ENCODE measurements at regions not wholly inside any gene's neighbourhood (a gene's known extent, or its start where the extent isn't known, plus 50 kb on each side); places are given as distances from the start of the nearest gene placed in this dataset.

GRCh38 chr20:58596750-58597248 is 54.3 kb upstream of the STX16 start:
- Histone ChIP-seq H3K79me2 (ENCODE audit: control insufficient read depth, insufficient read depth, low read length) (no peaks in the 10 kb centered on the region), H3K4me3 (ENCODE audit: control extremely low read depth in 1 of 5, extremely low read depth in 1 of 5, insufficient read depth in 1 of 5, low read depth in 2 of 5, low read length in 4 of 5) (no peak overlapping the region), H3K27ac (ENCODE audit: low read length in 2 of 2) (no peak overlapping the region), H3K4me1 (ENCODE audit: control insufficient read depth in 2 of 2, insufficient read depth in 2 of 2, low read length in 2 of 2) (no peaks in the 10 kb centered on the region), H3K4me2 (replicated peaks; ENCODE audit: low read depth, low read length, poor library complexity, severe bottlenecking) (no peak overlapping the region), H3K36me3 (replicated peaks in 1 of 2; ENCODE audit: control extremely low read depth in 1 of 2, control insufficient read depth in 1 of 2, extremely low read depth in 1 of 2, insufficient read depth in 2 of 2, low read length in 1 of 2) (no peaks in the 10 kb centered on the region), H4K20me1 (ENCODE audit: control insufficient read depth, insufficient read depth, low read length, poor library complexity, severe bottlenecking) (no peaks in the 10 kb centered on the region), H3K27me3 (replicated peaks in 1 of 4; ENCODE audit: control extremely low read depth in 1 of 4, control insufficient read depth in 3 of 4, insufficient read depth in 4 of 4, low read length in 3 of 4) (peaks cover 0 to 2% (median 0%) of the 10 kb centered on the region in 4 experiments), H3K9ac (ENCODE audit: low read length) (no peak overlapping the region), H2AFZ (ENCODE audit: insufficient read depth, low read depth, low read length, poor library complexity, severe bottlenecking) (no peak overlapping the region), H3K9me3 (ENCODE audit: control extremely low read depth in 1 of 3, control insufficient read depth in 2 of 3, insufficient read depth in 1 of 3, low read length in 2 of 3) (peaks cover 0 to 5% (median 0%) of the 10 kb centered on the region in 3 donors)
- DNase-seq: no peak
- Mint-ChIP-seq H3K27me3 (peaks cover 14% of the 10 kb centered on the region), H3K9me3 (ENCODE audit: insufficient read depth) (no peaks in the 10 kb centered on the region), H3K4me1 (no peaks in the 10 kb centered on the region), H3K4me3 (no peak overlapping the region), H3K27ac (no peak overlapping the region)
- intact Hi-C loops (cut with micrococcal nuclease): no loop called here
- ATAC-seq (ENCODE audit: low read depth): no peak
- ChIA-PET CTCF (no interaction called here), POLR2A (no interaction called here)
- WGBS (ENCODE audit: insufficient coverage): 82% methylated on average over 16 of the region's 16 CpGs
- TF ChIP-seq CTCF (IDR thresholded peaks at IDR 0.05): no peak
- TF ChIP-seq EZH2 (IDR thresholded peaks at IDR 0.05; ENCODE audit: borderline replicate concordance, insufficient read depth, low read depth, low read length, poor library complexity, severe bottlenecking): no peak

GRCh38 chr20:58596244-58596643 is 54.8 kb upstream of the STX16 start:
- H3K4me1 ChIP-seq (ENCODE audit: control insufficient read depth in 2 of 2, insufficient read depth in 2 of 2, low read length in 2 of 2): no peaks in the 10 kb centered on the region
- H3K27ac Mint-ChIP-seq: no peak overlapping the region
- ATAC-seq (ENCODE audit: low read depth): no peak
- CTCF ChIA-PET: no interaction called here
- H3K27ac ChIP-seq (ENCODE audit: low read length in 2 of 2): no peak overlapping the region
- H2AFZ ChIP-seq (ENCODE audit: insufficient read depth, low read depth, low read length, poor library complexity, severe bottlenecking): no peak overlapping the region
- TF ChIP-seq EZH2 (IDR thresholded peaks at IDR 0.05; ENCODE audit: borderline replicate concordance, insufficient read depth, low read depth, low read length, poor library complexity, severe bottlenecking) (no peak), CTCF (IDR thresholded peaks at IDR 0.05) (no peak)
- POLR2A ChIA-PET: no interaction called here
- 61% methylated on average over 2 of the region's 6 CpGs for WGBS (ENCODE audit: insufficient coverage)
- H4K20me1 ChIP-seq (ENCODE audit: control insufficient read depth, insufficient read depth, low read length, poor library complexity, severe bottlenecking): no peaks in the 10 kb centered on the region
- no peaks in the 10 kb centered on the region for H3K4me1 Mint-ChIP-seq
- no peaks in the 10 kb centered on the region for H3K79me2 ChIP-seq (ENCODE audit: control insufficient read depth, insufficient read depth, low read length)
- H3K36me3 ChIP-seq (replicated peaks in 1 of 2; ENCODE audit: control extremely low read depth in 1 of 2, control insufficient read depth in 1 of 2, extremely low read depth in 1 of 2, insufficient read depth in 2 of 2, low read length in 1 of 2): no peaks in the 10 kb centered on the region
- no peak overlapping the region for H3K4me3 ChIP-seq (ENCODE audit: control extremely low read depth in 1 of 5, extremely low read depth in 1 of 5, insufficient read depth in 1 of 5, low read depth in 2 of 5, low read length in 4 of 5)
- no peak overlapping the region for H3K4me3 Mint-ChIP-seq
- peaks cover 0 to 2% (median 0%) of the 10 kb centered on the region in 4 experiments for H3K27me3 ChIP-seq (replicated peaks in 1 of 4; ENCODE audit: control extremely low read depth in 1 of 4, control insufficient read depth in 3 of 4, insufficient read depth in 4 of 4, low read length in 3 of 4)
- H3K9me3 Mint-ChIP-seq (ENCODE audit: insufficient read depth): no peaks in the 10 kb centered on the region
- H3K9me3 ChIP-seq (ENCODE audit: control extremely low read depth in 1 of 3, control insufficient read depth in 2 of 3, insufficient read depth in 1 of 3, low read length in 2 of 3): peaks cover 0 to 5% (median 0%) of the 10 kb centered on the region in 3 donors
- H3K9ac ChIP-seq (ENCODE audit: low read length): no peak overlapping the region
- no peak overlapping the region for H3K4me2 ChIP-seq (replicated peaks; ENCODE audit: low read depth, low read length, poor library complexity, severe bottlenecking)
- H3K27me3 Mint-ChIP-seq: peaks cover 18% of the 10 kb centered on the region
- no peak for DNase-seq
- intact Hi-C loops (cut with micrococcal nuclease): no loop called here
